ENCODE measurements at regions not wholly inside any gene's neighbourhood (a gene's known extent, or its start where the extent isn't known, plus 50 kb on each side); places are given as distances from the start of the nearest gene placed in this dataset.
"Not testable (repeated sequence)": the region's sequence is repeated elsewhere in the genome, so short reads cannot be mapped to it uniquely, and the experiment has no call there.

DNA sequence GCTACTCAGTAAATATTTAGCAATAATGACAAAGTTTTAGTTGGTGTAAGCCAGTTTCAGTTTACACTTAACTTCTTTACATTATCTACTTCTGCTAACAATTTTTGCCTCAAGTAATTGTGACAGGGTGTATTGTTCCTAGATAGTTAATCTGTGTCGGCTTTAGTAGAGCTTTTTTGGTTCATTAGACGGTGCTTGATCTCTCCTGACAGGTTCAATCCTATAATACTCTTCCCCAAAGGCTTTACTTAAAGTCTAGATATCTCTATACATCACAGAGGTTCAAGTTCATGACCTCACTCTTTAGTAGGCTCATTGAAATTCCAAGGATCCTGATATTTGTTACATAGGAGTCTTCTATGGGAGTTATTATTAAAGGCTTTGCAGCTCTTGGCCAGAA is 365.6 kb upstream of the DPPA4 start:
- Mint-ChIP-seq H3K27me3 (no peaks in the 10 kb centered on the region), H3K27ac (no peak overlapping the region), H3K9me3 (peaks cover 6% of the 10 kb centered on the region), H3K4me3 (no peak overlapping the region), H3K36me3 (ENCODE audit: low read depth) (no peaks in the 10 kb centered on the region), H3K4me1 (ENCODE audit: low read depth) (peaks cover 16% of the 10 kb centered on the region)

DNA sequence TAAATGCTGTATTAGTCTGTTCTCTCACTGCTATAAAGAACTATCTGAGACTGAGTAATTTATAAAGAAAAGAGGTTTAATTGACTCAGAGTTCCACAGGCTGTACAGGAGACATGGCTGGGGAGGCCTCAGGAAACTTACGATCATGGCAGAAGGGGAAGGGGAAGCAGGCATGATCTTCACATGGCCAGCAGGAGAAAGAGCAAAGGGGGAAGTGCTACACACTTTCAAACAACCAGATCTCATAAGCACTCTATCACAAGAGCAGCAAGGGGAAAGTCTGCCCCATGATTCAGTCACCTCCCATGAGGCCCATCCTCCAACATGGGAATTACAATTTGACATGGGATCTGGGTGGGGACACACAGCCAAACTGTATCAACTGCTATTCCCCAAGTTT is 367.8 kb upstream of the DPPA4 start:
- not testable (repeated sequence) for H3K27ac Mint-ChIP-seq; H3K36me3 Mint-ChIP-seq (ENCODE audit: low read depth); H3K4me3 Mint-ChIP-seq; H3K27me3 Mint-ChIP-seq
- H3K4me1 Mint-ChIP-seq (ENCODE audit: low read depth) = peaks cover 16% of the 10 kb centered on the region
- H3K9me3 Mint-ChIP-seq = peaks cover 10% of the 10 kb centered on the region

DNA sequence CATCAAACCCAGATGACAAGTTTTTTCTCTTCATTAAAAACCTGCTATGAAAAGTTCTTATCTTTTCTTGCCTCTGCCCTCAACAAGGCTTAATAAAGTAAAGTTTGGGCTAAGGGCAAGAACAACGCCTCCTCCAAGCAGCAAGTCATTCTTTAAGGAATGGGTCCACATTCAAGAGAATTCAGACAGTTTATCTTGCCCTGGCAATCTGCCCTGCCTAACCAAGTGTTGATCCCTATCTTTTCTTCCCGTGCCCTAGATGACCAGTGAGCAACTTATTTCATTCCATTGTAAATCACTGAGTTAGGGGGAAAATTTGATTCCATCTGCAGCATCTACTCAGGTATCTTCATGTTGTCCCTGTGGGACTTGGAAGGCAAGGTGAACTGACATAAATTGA is 370.3 kb upstream of the DPPA4 start:
- H3K4me3 Mint-ChIP-seq = no peak overlapping the region
- peaks cover 9% of the 10 kb centered on the region for H3K36me3 Mint-ChIP-seq (ENCODE audit: low read depth)
- no peaks in the 10 kb centered on the region for H3K27me3 Mint-ChIP-seq
- H3K27ac Mint-ChIP-seq = no peak overlapping the region
- H3K9me3 Mint-ChIP-seq = peaks cover 15% of the 10 kb centered on the region
- peaks cover 6% of the 10 kb centered on the region for H3K4me1 Mint-ChIP-seq (ENCODE audit: low read depth)

DNA sequence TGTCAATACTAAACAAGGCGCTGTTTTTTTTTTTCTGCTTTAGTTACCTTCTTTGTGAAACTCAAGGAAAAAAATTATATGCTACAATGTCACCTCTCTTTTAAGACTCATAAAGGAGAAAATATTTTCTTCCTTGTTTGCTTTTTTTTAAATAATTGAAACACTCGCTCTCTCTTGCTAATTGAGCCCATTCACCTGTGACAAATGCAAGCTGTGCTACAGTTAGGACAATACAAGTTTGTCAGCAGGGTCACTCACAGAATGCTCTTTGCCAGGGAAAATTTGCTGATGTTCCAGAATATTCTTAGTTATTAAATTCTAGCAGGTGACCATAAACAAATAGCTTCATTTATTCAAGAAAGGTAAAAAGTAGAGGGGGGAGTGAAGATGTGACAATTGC is 375.9 kb upstream of the DPPA4 start:
- Mint-ChIP-seq H3K36me3 (ENCODE audit: low read depth) (peaks cover 9% of the 10 kb centered on the region), H3K27ac (no peak overlapping the region), H3K4me1 (ENCODE audit: low read depth) (no peaks in the 10 kb centered on the region), H3K27me3 (peaks cover 8% of the 10 kb centered on the region), H3K4me3 (no peak overlapping the region), H3K9me3 (peaks cover 15% of the 10 kb centered on the region)

DNA sequence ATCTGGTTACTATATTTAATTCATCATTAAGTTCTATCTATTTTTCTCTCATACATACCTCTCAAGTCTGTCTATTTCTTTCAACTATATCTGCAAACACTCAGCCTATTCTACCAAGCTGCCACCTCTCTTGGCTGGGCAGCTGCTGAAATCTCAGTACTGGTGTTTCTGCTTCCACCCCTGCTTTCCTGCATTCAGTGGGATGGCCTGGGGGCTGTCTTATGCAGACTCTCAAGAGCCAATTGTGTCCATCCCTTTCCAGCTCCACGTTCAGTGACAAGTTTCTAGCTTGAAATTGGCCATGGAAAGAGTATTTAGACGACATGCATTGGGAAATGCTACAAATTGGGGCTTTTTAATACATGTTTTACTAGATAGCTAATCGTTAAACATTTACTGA is 378.4 kb upstream of the DPPA4 start:
- Mint-ChIP-seq H3K9me3 (peaks cover 7% of the 10 kb centered on the region), H3K27ac (no peak overlapping the region), H3K27me3 (peaks cover 9% of the 10 kb centered on the region), H3K36me3 (ENCODE audit: low read depth) (no peaks in the 10 kb centered on the region), H3K4me3 (no peak overlapping the region), H3K4me1 (ENCODE audit: low read depth) (no peaks in the 10 kb centered on the region)

DNA sequence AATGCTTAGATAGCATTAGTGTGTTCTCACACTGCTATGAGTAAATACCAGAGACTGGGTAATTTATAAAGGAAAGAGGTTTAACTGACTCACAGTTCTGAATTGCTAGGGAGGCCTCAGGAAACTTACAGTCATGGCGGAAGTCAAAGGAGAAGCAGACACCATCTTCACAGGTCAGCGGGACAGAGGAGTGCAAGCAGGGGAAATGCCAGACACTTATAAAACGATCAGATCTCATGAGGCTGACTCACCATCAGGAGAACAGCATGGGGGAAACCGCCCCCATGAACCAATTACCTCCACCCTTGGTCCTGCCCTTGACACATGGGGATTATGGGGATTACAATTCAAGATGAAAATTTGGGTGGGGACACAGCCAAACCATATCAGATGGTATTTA is 381.5 kb upstream of the DPPA4 start:
- H3K27me3 Mint-ChIP-seq = peaks cover 9% of the 10 kb centered on the region

DNA sequence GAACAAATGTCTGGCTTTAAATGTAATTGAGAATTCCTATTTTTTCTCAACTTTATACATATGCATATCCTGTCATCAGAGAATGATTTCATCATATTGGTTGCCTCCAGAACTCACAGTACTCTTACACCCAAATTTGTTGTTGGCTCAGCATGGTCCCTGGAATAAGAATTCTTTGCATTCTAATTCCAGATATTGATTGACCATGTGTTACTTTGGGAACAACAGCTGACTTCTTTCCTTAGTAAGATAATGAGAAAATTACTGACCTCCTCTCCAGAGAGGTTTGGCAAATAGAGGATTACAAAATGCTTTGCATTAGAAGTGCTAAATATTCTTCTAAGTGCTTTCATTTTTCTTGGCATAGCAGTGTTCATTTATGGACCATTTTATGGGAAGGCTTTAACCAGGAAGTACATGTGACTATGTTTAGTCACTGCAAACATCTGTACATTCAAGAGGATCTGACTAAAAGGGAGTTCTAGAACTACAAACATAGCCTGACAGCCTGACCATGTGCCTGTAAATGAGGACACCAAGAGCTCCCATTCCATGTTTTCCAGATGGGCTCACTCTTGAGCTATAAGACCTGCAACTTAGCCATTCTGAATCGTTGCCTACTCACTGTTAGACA is 391.6 kb upstream of the DPPA4 start:
- no peak overlapping the region for H3K4me3 Mint-ChIP-seq
- peaks cover 11% of the 10 kb centered on the region for H3K4me1 Mint-ChIP-seq (ENCODE audit: low read depth)
- no peak overlapping the region for H3K27ac Mint-ChIP-seq

More for the DNA sequence above, 381.5 kb upstream of the DPPA4 start:
- no peak overlapping the region for H3K4me3 Mint-ChIP-seq
- H3K36me3 Mint-ChIP-seq (ENCODE audit: low read depth) = no peaks in the 10 kb centered on the region
- H3K27ac Mint-ChIP-seq = no peak overlapping the region
- peaks cover 6% of the 10 kb centered on the region for H3K9me3 Mint-ChIP-seq
- no peaks in the 10 kb centered on the region for H3K4me1 Mint-ChIP-seq (ENCODE audit: low read depth)

DNA sequence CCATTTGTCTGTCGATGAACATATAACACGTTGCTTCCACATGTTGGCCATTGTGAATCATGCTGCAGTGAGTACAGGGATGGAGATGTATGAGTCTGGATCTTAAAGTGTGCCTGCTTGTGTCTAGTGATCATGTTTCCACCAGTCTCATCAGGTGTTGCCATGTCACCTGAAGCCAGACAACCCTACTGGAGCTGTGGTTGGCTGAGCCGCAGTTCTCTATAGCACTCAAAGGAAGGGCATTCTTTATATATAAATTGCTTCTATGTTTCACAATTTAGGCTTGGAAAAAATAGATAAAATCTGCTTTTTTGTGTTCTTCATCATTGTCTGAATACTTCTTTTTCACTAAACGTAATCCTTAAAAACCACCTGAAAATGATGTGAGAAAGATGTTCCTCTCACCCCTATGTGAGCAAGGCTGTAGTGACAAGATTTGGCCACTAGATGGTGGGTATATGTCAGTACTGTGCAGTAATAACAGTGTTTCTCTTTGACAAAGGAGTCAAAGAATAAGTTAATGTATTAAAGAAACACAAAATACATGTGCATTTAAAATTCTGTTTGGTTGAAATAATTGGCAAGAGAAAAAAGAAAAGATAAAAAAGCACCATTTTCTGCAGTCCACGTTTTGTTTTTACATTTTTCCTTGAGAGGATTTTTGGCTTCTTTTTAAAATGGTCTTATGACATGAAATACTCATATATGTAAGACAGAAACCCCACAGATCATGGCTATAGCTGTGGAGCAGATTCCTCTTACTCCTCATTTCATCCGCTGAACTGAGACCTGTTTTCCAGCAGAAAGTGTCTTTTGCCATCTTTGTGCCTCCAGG is 394.5 kb upstream of the DPPA4 start:
- Mint-ChIP-seq H3K4me1 (ENCODE audit: low read depth) (peaks cover 11% of the 10 kb centered on the region), H3K9me3 (peaks cover 4% of the 10 kb centered on the region), H3K36me3 (ENCODE audit: low read depth) (peaks cover 10% of the 10 kb centered on the region), H3K27me3 (no peaks in the 10 kb centered on the region), H3K27ac (no peak overlapping the region), H3K4me3 (no peak overlapping the region)

More for the DNA sequence above, 391.6 kb upstream of the DPPA4 start:
- no peaks in the 10 kb centered on the region for H3K36me3 Mint-ChIP-seq (ENCODE audit: low read depth)
- no peaks in the 10 kb centered on the region for H3K9me3 Mint-ChIP-seq
- H3K27me3 Mint-ChIP-seq = no peaks in the 10 kb centered on the region

DNA sequence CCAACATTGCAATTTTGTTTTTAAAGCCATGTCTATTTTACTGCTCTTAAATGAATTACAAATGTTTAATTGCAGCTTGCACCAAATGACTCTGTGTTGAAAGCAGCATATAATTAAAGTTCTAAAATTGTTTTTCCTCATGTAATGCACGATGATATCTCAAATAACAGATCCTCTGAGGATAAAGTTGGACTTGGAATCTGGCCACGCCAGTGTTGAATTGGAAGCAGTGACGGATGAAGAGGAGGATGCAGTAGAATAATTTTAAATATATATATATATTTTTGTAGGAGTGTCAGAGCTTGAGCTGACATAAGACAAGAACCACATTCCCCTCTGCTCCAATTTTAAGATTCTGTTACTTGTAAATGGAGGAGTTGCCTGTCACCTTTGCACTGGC is 406.6 kb upstream of the DPPA4 start:
- peaks cover 4% of the 10 kb centered on the region for H3K9me3 Mint-ChIP-seq
- H3K4me3 Mint-ChIP-seq = no peak overlapping the region
- no peaks in the 10 kb centered on the region for H3K4me1 Mint-ChIP-seq (ENCODE audit: low read depth)
- H3K27ac Mint-ChIP-seq = no peak overlapping the region
- H3K36me3 Mint-ChIP-seq (ENCODE audit: low read depth) = no peaks in the 10 kb centered on the region
- no peaks in the 10 kb centered on the region for H3K27me3 Mint-ChIP-seq

DNA sequence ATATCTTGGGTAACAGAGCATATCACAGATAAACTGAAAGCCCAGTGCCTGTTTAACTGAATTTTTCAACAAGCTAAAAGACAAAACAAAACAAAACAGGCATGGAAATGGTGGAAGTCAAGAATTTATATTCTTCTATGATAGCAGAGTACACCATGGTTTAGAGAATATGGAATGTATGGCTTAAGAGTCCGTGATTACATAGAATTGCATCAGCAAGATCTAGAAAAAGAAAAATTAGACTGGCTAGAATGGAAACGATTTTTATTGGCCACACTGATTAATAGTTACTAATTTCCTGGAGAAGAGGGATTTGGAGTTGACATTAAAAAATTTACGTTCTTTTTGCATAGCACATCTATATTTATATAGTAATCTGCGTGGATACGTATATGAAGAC is 435.2 kb upstream of the DPPA4 start:
- no peak overlapping the region for H3K4me3 Mint-ChIP-seq

DNA sequence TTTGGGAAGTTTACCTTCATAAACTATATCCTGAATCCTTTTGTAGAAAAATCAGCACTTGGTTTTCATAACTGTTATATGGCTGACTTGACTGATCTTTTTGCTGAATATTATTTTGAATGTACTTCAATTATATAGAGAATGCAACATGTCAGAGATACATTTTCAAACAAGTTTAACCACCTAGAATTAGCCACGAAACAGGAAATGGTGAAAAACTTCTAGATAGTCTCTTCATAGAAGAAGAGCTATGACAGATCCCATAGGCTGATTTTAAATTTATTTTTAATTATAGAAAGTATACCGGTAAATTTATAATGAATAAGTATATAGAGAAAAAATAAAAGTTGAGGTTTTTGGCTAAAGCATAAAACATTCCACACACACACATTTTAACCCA is 436.8 kb upstream of the DPPA4 start:
- Mint-ChIP-seq H3K36me3 (ENCODE audit: low read depth) (peaks cover 4% of the 10 kb centered on the region), H3K27me3 (no peaks in the 10 kb centered on the region), H3K4me3 (no peak overlapping the region), H3K4me1 (ENCODE audit: low read depth) (peaks cover 7% of the 10 kb centered on the region), H3K9me3 (peaks cover 22% of the 10 kb centered on the region), H3K27ac (no peak overlapping the region)

More for the DNA sequence above, 435.2 kb upstream of the DPPA4 start:
- Mint-ChIP-seq H3K36me3 (ENCODE audit: low read depth) (no peaks in the 10 kb centered on the region), H3K9me3 (peaks cover 22% of the 10 kb centered on the region), H3K27me3 (no peaks in the 10 kb centered on the region), H3K4me1 (ENCODE audit: low read depth) (peaks cover 7% of the 10 kb centered on the region), H3K27ac (no peak overlapping the region)

DNA sequence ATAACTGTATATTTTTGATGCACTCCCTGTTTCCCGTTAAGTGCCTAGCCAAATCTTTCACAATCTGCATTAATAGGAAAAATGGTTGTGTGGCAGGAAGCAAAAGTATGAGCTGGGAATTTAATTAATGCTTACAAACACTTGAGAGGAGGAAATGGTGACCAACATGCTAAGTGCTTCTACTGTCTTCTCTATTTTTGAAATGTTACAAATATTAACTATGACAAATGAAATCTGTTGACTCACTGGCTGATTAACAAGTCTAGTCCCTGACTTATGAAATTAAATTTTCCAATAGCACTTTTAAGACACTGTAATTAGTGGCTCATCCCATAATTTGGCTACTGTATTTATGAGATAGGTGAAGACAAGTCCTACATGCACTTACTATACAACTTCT is 446.9 kb upstream of the DPPA4 start:
- peaks cover 10% of the 10 kb centered on the region for H3K9me3 Mint-ChIP-seq
- peaks cover 3% of the 10 kb centered on the region for H3K36me3 Mint-ChIP-seq (ENCODE audit: low read depth)

DNA sequence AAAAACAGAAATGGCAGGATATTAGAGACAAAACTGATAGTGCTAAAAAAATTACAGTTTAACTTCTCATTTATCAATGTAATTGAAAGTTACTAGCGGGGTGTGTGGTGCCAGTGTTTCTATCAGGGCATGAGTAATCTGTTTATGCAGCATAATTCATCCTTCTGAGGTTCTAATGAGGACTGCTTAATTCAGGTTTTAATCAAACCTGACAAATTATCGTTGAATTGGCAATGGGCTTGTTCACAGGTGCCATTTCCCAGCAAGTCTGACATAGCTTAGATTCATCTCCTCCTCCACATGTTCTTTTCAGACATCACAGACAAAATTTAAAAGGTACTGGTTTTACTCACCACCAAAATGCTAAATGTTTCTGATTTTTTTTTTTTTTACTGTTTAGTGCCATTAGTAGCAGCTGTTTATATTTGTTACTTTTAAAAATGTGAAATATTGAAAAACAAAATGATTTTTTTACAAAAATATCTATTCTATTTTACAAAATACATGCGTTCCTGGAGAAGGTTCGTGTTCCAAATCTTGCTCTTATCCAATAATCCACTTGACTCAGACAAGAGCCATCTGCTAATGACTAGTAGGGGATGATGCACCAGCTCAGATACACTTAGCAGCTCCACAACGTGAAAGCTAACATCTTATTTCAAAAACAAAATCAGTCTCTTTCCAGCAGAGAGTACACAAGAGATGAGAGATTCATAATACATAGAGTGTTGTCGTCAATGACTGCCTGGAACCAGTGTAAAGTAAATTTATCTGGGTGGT is 447.7 kb upstream of the DPPA4 start:
- Mint-ChIP-seq H3K4me1 (ENCODE audit: low read depth) (no peaks in the 10 kb centered on the region), H3K36me3 (ENCODE audit: low read depth) (no peaks in the 10 kb centered on the region), H3K27me3 (no peaks in the 10 kb centered on the region), H3K27ac (no peak overlapping the region), H3K4me3 (no peak overlapping the region), H3K9me3 (peaks cover 7% of the 10 kb centered on the region)

More for the DNA sequence above, 446.9 kb upstream of the DPPA4 start:
- Mint-ChIP-seq H3K27ac (no peak overlapping the region), H3K4me3 (no peak overlapping the region), H3K4me1 (ENCODE audit: low read depth) (no peaks in the 10 kb centered on the region), H3K27me3 (no peaks in the 10 kb centered on the region)

DNA sequence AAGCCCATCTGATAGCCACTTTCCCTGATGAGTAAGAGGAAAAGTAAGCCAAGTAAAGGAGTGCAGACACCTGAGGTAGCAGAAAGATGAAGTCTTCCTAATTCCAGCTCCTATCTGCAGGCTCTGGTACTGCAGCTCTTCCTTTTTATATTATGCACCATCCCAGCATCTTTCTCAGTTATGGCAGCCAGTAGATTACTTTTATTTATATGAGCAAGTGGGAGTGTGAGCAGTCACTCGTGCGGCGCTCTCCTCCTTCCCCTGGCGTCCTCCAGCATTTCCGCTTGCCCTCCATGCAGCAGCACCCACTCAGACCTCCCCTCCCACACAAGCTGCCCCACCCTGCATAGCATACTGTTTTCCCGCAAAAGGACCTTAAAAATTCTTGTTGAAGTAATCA is 465.9 kb upstream of the DPPA4 start:
- Mint-ChIP-seq H3K36me3 (ENCODE audit: low read depth) (peaks cover 4% of the 10 kb centered on the region), H3K4me3 (no peak overlapping the region), H3K4me1 (ENCODE audit: low read depth) (peaks cover 49% of the 10 kb centered on the region), H3K27me3 (no peaks in the 10 kb centered on the region), H3K27ac (no peak overlapping the region), H3K9me3 (peaks cover 11% of the 10 kb centered on the region)

DNA sequence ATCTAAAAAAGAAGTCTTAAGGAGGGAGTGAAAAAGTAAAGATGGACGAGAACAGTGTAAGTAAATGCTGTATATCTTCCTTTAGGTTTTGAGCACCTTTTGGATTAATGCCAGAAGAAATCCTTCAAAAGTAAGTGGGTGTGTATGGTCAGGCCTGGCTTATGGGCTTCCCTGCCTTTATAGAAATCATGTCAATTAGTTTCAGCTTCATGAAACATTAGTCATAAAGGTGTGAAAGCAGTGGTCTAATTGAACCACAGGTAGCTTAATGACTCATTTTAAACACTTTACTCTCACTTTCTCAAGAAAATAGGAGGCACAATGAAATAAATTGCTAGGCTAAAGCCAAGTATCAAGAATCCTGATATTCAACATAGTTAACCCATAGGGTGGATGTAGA is 467.4 kb upstream of the DPPA4 start:
- Mint-ChIP-seq H3K9me3 (peaks cover 3% of the 10 kb centered on the region), H3K27me3 (no peaks in the 10 kb centered on the region), H3K36me3 (ENCODE audit: low read depth) (peaks cover 4% of the 10 kb centered on the region), H3K4me1 (ENCODE audit: low read depth) (peaks cover 49% of the 10 kb centered on the region), H3K4me3 (peak overlapping the region; percentile 33), H3K27ac (no peak overlapping the region)
